ENCODE measurements at regions not wholly inside any gene's neighbourhood (a gene's known extent, or its start where the extent isn't known, plus 50 kb on each side); places are given as distances from the start of the nearest gene placed in this dataset.

DNA sequence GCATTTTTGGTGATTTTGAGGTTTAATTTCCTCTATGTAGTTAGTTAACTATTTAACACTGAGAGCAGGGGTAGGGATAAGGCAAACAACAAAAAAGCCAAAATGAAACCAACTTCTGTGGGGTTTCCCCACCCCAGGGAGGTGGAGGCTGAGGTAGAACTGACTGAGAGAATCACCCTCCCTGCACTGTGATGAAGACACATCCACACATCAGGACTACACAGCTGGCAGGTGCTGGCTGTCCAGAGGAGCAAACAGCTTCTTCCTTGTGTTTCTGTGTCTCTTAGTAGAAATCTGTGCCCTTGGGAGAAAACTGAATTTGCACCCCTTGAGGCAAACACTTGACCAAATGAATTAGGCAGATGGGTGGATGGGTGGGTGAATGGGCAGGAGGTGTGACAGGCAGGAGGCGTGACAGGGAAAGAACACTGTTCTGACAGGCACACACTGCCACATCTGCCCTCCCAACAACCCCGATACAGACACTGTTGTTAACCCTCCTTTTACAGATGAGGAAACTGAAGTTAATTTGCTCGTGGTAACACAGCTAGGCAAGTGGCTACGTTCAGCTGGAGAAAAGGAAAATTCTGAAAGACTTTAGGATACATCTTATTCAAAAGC is 62.9 kb upstream of the AMZ2 start:
- DNase-seq (ENCODE audit: low read depth): peak; percentile 47

GRCh38 chr17:68185820-68186219 is 62.0 kb upstream of the AMZ2 start:
- DNase-seq (ENCODE audit: low read depth): no peak

DNA sequence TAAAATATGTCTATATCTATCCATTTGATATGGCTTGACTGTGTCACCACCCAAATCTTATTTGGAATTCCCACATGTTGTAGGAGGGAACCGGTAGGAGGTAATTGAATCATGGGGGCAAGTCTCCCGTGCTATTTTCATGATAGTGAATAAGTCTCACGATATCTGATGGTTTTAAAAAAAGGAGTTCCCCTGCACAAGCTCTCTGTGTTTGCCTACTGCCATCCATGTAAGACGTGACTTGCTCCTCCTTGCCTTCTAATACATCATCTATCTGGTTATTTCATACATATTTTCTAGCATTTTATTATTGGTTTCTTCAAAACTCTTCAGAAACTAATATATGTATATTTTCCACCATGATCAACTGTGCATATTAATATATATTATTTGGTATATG is 57.3 kb upstream of the AMZ2 start:
- no peak for DNase-seq (ENCODE audit: low read depth)

- DNase-seq (ENCODE audit: low read depth): no peak
Measured at GRCh38 chr17:68195667-68196393, 52.0 kb upstream of the AMZ2 start.

DNA sequence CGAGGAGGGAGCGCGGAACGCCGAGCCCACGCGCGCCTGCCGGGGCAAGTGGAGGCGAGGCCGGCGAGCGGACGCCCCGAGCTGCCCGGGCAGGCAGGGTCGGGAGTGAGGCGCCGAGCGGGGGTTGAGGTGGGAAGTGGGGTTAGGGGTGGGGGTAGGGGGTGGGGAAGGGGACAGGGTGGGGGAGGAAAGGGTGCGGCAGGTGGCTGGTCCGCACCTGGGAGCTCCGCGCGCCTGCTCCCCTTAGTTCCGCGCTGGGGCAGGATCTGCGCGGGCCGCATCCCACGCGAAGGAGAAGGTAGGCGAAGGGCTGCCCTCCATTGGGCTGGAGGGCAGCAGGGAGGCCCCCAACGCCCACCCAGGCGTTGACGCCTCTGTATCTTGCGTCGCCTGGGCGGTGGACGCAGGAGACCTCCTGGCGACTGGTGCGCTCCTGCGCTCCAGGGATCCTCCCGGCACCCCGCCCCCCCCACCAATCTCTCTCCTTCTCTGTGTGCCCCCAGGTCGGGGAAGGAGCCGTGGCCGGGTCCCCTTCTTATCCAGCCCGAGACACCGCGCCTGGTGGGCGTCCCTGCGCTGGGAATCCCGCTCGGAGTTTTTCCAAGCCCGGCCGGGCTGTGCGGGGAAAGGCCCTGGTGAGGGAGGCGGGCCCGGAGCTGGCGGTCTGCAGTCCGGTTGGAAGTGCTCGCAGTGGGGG is 51.3 kb upstream of the AMZ2 start:
- DNase-seq (ENCODE audit: low read depth): no peak

GRCh38 chr17:68197091-68197996 is 50.5 kb upstream of the AMZ2 start:
- DNase-seq (ENCODE audit: low read depth): no peak

DNA sequence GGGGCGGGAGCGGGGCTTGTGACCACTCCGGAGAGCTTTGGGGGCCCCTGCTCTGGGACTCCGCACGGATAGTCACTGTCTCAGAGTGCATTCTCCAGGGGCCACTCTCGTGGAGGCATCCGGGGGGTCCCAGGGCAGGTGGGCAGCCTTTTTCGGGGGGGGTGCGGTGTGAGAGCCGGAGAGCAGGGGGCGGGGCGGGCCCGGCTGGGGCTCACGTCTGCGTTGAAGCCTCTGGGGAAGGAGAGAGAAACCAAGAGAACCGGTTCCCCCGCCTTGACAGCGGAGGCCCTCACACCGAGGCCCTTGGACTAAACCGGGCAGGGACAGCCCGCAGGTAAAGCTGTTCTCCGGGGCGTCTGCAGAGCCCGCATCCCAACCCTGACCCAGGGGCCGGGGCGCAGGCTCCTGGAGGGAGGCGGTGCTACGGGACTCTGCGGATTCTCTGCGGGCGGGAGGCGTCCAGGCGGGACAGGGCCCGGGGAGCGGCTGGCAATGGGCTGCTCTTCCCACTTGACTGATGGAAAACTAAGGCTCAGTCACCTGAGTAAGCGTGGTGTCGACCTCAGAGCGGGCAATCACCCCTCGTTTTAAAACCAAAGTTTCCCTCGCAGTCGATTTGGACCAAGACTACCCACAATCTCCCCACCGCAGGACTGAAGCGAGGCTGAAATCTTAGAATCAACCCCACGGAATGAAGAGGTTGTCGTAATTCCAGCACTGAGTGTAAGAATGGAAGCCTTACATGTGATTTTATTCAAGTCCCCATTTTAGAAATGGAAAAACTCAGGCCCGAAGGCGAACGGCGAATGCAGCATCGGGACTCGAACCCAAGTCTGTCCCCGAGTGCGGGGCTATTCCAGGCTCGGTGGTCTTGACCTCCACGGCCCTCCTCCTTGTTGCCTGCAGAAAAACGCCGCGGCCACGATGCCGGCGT is 49.6 kb upstream of the AMZ2 start:
- DNase-seq (ENCODE audit: low read depth): no peak

Measured in activated gamma-delta T cell treated with anti-CD3 and anti-CD28 coated beads, Interleukin-2, amount 50 U/mL, for 16 hours (primary cell).